HL-60 (cell line): ENCODE measurements at regions not wholly inside any gene's neighbourhood (a gene's known extent, or its start where the extent isn't known, plus 50 kb on each side); places are given as distances from the start of the nearest gene placed in this dataset.
"Not testable (repeated sequence)": the region's sequence is repeated elsewhere in the genome, so short reads cannot be mapped to it uniquely, and the experiment has no call there.

Source experiments
- DNase-seq, 2 experiments: peaks; one replicate each; pipeline ENCODE4 v3.0.0-alpha.2; 2010 to 2020; ENCODE audit warnings: low read depth in 1 of 2, low spot score in 1 of 2
- H3K27ac ChIP-seq: fragments of 250-450 bp; sonication (Bioruptor Pico); replicated peaks from 2 replicates; pipeline ENCODE4 v1.5.1; 2020; ENCODE audit warnings: mild to moderate bottlenecking, moderate library complexity
- H3K27me3 ChIP-seq: fragments of 250-450 bp; sonication (Bioruptor Pico); 2 replicates; pipeline ENCODE4 v1.5.1; 2021; ENCODE audit warnings: mild to moderate bottlenecking, moderate library complexity; ENCODE audit not compliant: insufficient read depth, poor library complexity, severe bottlenecking
- H3K4me3 ChIP-seq: replicated peaks from 2 replicates; pipeline ENCODE4 v1.5.1; 2011; ENCODE audit warnings: mild to moderate bottlenecking, control low read depth, low read length; ENCODE audit not compliant: insufficient read depth
- GABPA ChIP-seq: IDR thresholded peaks from 2 replicates; pipeline ENCODE4 v1.6.1; 2012; ENCODE audit warnings: low read depth
- POLR2AphosphoS5 ChIP-seq: IDR thresholded peaks from 2 replicates; pipeline ENCODE4 v1.6.1; 2012; ENCODE audit warnings: low read depth
- SPI1 ChIP-seq: IDR thresholded peaks from 2 replicates; pipeline ENCODE4 v1.6.1; 2012; ENCODE audit warnings: low read depth, mild to moderate bottlenecking, borderline replicate concordance
- TF ChIP-seq, protein P1 (sequence below): IDR thresholded peaks from 2 replicates; pipeline ENCODE4 v1.6.1; 2012; ENCODE audit warnings: low read depth; ENCODE audit not compliant: insufficient replicate concordance
- TF ChIP-seq, protein P2 (sequence below): IDR thresholded peaks from one replicate; pipeline ENCODE4 v1.5.1; 2011; ENCODE audit warnings: low read length, control low read depth, inconsistent platforms; ENCODE audit not compliant: insufficient read depth

DNA sequence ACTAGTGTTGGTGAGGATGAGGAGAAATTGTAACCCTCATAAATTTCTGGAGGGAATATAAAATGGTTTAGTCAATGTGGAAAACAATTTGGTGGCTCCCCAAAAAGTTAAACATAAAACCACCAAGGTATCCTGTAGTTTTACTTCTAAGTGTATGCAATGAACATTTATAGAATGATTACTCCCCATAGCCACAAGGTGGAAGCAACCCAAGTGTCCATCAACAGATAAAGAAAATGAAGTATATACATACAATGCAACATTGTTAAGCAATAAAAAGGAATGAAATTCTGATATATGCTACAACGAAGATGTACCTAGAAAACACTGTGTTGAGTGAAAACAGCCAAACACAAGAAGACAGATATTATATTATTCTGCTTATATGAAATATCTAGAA is 569.1 kb upstream of the GRID2 start:
- H3K27me3 ChIP-seq: no peaks in the 10 kb centered on the region
- TF ChIP-seq, protein P1, sequence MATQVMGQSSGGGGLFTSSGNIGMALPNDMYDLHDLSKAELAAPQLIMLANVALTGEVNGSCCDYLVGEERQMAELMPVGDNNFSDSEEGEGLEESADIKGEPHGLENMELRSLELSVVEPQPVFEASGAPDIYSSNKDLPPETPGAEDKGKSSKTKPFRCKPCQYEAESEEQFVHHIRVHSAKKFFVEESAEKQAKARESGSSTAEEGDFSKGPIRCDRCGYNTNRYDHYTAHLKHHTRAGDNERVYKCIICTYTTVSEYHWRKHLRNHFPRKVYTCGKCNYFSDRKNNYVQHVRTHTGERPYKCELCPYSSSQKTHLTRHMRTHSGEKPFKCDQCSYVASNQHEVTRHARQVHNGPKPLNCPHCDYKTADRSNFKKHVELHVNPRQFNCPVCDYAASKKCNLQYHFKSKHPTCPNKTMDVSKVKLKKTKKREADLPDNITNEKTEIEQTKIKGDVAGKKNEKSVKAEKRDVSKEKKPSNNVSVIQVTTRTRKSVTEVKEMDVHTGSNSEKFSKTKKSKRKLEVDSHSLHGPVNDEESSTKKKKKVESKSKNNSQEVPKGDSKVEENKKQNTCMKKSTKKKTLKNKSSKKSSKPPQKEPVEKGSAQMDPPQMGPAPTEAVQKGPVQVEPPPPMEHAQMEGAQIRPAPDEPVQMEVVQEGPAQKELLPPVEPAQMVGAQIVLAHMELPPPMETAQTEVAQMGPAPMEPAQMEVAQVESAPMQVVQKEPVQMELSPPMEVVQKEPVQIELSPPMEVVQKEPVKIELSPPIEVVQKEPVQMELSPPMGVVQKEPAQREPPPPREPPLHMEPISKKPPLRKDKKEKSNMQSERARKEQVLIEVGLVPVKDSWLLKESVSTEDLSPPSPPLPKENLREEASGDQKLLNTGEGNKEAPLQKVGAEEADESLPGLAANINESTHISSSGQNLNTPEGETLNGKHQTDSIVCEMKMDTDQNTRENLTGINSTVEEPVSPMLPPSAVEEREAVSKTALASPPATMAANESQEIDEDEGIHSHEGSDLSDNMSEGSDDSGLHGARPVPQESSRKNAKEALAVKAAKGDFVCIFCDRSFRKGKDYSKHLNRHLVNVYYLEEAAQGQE: no peak
- TF ChIP-seq POLR2AphosphoS5: no peak
- no peak for TF ChIP-seq GABPA
- no peak for TF ChIP-seq SPI1
- TF ChIP-seq, protein P2, sequence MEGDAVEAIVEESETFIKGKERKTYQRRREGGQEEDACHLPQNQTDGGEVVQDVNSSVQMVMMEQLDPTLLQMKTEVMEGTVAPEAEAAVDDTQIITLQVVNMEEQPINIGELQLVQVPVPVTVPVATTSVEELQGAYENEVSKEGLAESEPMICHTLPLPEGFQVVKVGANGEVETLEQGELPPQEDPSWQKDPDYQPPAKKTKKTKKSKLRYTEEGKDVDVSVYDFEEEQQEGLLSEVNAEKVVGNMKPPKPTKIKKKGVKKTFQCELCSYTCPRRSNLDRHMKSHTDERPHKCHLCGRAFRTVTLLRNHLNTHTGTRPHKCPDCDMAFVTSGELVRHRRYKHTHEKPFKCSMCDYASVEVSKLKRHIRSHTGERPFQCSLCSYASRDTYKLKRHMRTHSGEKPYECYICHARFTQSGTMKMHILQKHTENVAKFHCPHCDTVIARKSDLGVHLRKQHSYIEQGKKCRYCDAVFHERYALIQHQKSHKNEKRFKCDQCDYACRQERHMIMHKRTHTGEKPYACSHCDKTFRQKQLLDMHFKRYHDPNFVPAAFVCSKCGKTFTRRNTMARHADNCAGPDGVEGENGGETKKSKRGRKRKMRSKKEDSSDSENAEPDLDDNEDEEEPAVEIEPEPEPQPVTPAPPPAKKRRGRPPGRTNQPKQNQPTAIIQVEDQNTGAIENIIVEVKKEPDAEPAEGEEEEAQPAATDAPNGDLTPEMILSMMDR: no peak
- H3K4me3 ChIP-seq: no peak overlapping the region
- no peak for DNase-seq
- H3K27ac ChIP-seq: no peak overlapping the region

DNA sequence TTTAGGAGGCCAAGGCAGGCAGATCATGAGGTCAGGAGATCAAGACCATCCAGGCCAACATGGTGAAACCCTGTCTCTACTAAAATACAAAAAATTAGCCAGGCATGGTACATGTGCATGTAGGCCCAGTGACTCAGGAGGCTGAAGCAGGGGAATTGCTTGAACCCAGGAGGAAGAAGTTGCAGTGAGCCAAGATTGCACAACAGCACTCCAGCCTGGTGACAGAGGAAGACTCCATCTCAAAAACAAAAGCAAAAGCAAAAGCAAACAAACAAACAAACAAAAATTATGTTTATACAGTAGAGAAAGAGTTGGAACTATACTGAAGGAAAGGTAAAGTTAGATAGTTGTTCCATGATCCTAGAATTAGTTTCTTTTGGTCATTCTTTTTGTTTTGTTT is 564.9 kb upstream of the GRID2 start:
- not testable (repeated sequence) for H3K27ac ChIP-seq, DNase-seq, H3K4me3 ChIP-seq, H3K27me3 ChIP-seq

DNA sequence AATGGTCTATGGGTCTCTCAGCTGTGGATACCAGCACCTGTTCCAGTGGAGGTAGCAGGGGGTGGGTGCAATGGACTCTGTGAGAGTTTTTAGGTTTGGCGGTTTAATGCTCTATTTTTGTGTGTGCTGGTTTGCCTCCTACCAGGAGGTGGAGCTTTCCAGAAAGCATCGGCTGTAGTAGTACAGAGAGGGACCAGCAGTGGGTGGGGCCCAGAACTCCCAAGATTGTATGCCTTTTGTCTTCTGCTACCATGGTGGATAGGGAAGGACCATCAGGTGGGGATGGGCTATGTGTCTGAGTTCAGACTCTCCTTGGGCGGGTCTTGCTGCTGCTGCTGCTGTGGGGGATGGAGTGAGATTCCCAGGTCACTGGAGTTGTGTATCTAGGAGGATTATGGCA is 557.2 kb upstream of the GRID2 start:
- no peak for TF ChIP-seq GABPA
- no peak for TF ChIP-seq POLR2AphosphoS5
- TF ChIP-seq, protein P2: no peak
- TF ChIP-seq, protein P1: no peak
- TF ChIP-seq SPI1: no peak
- no peak for DNase-seq

DNA sequence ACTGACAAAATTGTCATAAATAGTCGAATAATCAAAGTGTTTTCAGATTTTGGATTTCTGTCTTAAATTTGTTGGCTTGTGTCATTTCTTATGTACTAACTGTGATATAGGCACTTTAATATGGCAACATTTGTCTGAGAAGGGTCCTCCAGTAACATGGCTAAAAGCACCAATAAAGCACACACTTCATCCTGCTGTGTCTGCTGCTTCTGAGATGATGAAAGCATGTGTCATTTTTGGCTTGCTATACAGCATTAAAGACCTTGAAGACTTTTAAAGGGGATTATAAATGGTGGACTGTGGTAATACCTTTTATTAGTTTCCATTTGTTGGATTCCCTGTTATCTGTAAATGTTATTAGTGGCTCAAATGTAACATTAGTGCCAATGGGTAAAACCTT is 551.8 kb upstream of the GRID2 start:
- H3K27me3 ChIP-seq: no peaks in the 10 kb centered on the region
- no peak overlapping the region for H3K27ac ChIP-seq
- no peak overlapping the region for H3K4me3 ChIP-seq
- no peak for DNase-seq
- TF ChIP-seq SPI1 (no peak), POLR2AphosphoS5 (no peak), GABPA (no peak)
- TF ChIP-seq, protein P1: no peak
- TF ChIP-seq, protein P2: no peak

More for the DNA sequence above, 557.2 kb upstream of the GRID2 start:
- Histone ChIP-seq H3K4me3 (no peak overlapping the region), H3K27me3 (no peaks in the 10 kb centered on the region), H3K27ac (no peak overlapping the region)
